Activated CD4-positive, alpha-beta T cell treated with anti-CD3 and anti-CD28 coated beads for 24 hours (primary cell): ENCODE measurements at regions not wholly inside any gene's neighbourhood (a gene's known extent, or its start where the extent isn't known, plus 50 kb on each side); places are given as distances from the start of the nearest gene placed in this dataset.
"Not testable (repeated sequence)": the region's sequence is repeated elsewhere in the genome, so short reads cannot be mapped to it uniquely, and the experiment has no call there.

ENCODE experiments used
- DNase-seq, 2 donors: peaks; one replicate each; pipeline ENCODE4 v3.0.0-alpha.2; 2020; ENCODE audit warnings: low read depth in 2 of 2

DNA sequence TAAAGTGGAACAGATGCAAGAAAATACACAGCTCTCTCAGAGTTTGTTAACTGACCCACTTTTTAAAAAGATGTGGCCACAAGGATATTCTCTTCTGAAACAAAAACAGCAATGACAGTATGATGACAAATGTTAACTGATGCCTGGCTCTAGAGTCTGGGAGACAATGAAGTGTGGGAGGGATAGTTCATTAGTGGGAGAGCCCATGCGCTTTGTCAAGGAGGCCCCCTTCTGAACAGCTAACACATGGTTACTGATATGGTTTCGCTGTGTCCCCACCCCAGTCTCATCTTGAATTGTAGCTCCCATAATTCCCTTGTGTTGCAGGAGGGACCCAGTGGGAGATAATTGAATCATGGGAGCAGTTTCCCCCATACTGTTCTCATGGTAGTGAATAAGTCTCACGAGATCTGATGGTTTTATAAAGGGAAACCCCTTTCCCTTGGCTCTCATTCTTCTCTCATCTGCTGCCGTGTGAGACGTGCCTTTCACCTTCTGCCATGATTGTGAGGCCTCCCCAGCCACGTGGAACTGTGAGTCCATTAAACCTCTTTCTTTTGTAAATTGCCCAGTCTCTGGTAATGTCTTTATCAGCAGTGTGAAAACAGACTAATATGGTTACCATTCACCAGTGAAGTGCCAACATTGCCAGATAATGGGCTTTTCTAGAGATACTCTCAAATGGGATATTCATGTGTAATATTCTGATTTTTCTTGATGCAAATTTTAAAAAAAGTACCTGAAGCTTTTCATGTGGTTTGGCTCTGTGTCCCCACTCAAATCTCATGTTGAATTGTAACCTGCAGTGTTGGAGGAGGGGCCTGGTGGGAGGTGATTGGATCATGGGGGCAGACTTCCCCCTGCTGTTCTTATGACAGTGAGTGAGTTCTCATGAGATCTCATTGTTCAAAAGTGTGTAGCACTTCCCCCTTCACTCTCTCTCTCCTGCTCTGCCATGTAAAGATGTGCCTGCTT is 435.8 kb downstream of the SHISA9 start:
- DNase-seq = not testable (repeated sequence)

DNA sequence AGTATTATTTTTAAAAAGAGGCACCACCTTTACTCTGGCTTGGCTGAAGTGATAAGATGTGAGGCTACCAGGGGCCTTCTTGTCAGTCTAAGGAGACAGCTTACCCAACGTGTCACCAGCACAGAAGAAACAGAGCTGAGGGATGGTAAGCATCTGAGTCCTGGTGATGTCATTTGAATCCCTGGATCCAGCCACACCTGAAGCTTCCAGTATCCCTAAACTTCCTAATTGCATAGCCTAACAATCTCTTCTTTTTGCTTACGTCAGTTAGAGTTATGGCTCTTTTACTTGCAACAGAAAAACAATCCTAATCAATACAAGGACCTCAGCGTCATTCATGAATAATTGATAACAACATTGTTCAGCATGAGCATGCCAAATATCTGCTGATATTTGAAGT is 436.6 kb downstream of the SHISA9 start:
- no peak for DNase-seq

DNA sequence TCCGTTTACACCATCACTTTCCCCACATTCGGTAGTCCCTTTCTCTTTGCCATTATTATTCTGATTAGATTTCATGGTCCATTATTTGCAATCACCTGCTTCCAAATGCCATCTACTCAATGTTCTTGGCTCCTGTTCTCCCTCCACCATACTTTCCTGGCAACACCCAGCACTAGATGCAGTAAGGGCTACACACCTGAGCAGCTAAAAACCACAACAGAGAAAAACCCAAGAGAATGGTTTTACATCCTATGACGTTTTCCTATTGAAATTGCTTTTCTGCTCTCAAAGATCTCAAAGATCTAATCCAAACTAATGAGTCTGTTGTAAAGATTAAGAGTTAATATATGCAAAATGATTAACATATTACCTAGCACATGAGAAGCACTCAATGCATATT is 441.3 kb downstream of the SHISA9 start:
- no peak for DNase-seq

- DNase-seq = no peak
Measured at GRCh38 chr16:13344001-13344400, 442.6 kb downstream of the SHISA9 start.

GRCh38 chr16:13348416-13348815 is 447.0 kb downstream of the SHISA9 start:
- DNase-seq = no peak

DNA sequence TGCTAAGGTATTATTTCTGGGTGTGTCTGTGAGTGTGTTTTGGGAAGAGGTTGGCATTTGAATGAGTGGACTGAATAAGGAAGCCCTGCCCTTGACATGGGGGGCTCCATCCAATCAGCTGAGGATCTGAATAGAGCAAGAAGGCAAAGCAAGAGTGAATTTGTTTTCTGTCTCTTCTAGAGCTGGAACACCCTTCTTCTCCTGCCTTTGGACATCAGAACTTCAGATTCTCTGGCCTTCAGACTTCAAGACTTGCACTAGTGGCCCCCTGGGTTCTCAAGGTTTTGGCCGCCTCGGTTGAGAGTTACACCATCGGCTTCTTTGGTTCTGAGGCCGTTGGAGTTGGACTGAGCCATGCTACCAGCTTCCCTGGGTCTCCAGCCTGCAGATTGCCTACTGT is 448.6 kb downstream of the SHISA9 start:
- DNase-seq = no peak

DNA sequence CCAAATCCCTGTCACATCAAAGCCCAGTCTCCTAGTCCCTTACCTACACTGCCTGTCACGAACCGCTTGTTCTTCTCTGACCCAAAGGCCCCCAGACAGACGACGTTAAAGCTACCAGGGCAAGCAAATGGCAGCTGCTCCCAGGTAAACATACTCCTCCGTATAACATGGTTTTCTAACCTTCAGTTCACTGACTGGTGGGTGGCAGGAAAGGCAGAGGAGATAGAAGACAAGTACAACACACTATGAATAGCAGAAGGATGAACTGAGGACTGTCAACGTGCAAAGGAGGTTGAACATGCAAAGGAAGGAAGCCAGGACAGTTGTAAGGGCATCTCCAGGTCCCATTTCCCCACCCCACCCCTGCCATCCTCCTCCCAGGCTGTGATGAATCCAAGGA is 449.8 kb downstream of the SHISA9 start:
- DNase-seq = no peak

DNA sequence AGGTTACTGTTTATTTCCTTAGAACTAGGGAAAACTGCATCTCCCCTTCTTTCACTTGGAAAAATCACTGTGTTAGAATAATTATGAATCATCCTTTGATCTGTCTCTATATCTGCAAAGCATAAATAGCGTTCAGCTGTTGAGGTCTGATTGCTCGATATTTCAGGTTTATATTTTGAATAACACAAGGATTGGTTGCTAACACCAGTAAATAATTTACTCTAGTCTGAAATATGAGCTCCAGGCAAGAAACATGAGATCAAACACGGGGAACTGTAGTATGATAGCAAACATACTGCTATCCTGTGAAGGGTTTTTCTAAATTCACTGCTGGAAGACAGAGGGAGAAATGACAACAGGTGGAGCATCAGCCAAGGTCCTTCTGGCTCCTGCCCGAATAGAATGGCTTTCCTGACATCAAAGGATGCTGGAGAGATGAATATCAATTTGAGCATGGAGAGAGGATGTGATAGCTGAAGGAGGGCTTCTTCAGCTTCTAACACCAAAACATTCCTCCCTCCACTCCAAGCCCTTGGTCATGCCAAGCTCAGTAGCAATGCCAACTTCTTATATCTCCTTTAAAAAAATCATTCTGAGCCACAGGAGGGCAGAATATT is 450.3 kb downstream of the SHISA9 start:
- no peak for DNase-seq

- DNase-seq = not testable (repeated sequence)
Measured at GRCh38 chr16:13352796-13353195, 451.4 kb downstream of the SHISA9 start.

GRCh38 chr16:13357842-13358241 is 456.4 kb downstream of the SHISA9 start:
- DNase-seq = not testable (repeated sequence)

DNA sequence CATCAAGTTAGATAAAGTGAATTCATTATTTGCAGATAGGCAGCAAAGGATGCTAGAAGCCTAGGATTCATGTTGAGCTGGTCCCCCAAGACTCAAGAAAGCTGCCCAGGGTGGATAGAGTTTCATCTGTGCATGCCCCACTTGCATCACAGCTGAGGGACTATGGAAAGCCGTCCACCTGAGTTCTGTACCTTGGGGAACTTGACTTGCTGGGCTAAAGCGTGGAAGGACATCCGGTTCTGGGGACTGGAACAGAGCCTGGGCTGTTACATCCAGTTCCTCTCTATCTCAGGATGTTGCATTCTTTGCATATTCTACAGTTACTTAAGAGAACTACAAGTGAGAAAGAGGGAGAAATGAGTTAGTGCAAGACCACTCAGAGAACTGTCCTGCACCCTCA is 458.4 kb downstream of the SHISA9 start:
- no peak for DNase-seq

DNA sequence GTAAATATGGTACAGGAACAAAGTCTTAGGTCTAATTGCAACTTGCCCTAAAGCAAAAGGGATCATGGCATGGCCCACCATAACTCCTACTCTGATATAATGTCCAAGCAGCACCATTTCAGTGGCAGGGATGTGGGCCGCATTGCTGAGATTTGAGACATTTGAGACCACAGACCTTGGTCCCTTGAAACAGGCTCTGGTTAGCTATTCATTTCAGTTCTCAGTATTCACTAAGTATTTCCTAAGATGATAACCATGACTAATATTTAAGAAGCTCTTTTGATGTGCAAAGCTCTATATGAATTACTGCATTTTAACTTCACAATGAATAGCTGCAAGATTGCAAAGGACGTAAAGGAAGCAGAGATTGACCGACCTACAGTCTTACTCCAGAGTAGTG is 471.0 kb downstream of the SHISA9 start:
- DNase-seq = no peak

DNA sequence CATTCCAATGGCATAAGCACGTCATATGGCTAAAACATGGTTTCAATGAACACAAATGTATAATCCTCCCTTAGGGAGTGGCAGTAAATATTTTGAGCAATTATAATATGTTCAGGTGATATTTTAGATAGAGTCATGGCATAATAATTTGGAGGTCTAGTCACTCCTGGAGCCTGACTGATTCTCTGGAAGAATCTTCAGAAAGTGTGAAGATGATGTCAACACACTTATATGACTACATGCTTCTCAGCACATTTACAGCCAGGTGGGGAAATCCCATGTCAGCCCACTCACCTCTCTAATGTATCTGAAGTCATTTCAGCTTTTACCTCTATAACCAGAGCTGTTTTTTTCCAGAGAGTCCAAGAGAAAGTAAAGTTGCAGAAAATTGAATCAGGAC is 474.8 kb downstream of the SHISA9 start:
- no peak for DNase-seq

- no peak for DNase-seq
Measured at GRCh38 chr16:13377143-13377542, 475.7 kb downstream of the SHISA9 start.

- no peak for DNase-seq
Measured at GRCh38 chr16:13378151-13378550, 476.8 kb downstream of the SHISA9 start.

DNA sequence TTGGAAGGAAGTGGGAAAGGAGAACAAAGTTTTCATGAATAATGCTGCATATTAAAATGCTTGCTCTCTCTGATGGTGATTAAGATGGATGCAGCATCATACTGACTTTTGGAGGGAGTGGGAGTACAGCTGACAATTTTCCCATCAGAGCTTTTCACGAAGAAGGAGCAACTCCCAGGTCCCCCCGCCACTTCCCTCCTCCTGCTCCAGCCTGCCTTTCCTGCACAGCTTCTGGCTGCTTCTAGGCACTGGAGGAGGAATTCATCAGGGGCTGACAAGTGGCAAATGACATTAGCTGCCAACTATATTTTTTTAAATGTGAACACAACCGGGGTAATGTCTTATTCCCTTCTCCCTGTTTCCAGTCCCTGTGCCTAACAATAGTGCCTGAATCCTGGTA is 477.9 kb downstream of the SHISA9 start:
- no peak for DNase-seq

DNA sequence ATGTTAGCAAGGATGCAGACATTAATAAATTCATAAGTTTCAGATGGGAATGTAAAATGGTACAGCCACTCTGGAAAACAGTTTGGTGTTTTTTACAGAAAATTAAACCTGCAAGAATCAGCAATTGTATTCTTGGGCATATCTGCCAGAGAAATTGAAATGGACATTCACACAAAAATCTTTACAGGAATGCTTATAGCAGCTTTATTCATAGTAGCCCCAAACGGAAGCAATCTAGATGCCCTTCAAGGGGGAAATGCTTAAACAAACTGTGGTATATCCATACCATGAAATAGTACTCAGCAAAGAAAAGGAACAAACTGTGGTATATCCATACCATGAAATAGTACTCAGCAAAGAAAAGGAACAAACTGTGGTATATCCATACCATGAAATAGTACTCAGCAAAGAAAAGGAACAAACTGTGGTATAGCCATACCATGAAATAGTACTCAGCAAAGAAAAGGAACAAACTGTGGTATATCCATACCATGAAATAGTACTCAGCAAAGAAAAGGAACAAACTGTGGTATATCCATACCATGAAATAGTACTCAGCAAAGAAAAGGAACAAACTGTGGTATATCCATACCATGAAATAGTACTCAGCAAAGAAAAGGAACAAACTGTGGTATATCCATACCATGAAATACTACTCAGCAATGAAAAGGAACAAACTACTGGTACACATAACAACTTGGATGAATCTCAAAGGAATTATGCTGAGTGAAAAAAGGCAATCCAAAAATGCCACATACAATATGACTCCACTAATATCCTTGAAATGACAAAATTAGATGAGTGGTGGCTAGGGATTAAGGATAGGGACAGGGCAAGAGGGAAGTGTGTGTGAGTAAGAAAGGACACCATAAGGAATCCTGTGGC is 484.0 kb downstream of the SHISA9 start:
- DNase-seq = not testable (repeated sequence)

DNA sequence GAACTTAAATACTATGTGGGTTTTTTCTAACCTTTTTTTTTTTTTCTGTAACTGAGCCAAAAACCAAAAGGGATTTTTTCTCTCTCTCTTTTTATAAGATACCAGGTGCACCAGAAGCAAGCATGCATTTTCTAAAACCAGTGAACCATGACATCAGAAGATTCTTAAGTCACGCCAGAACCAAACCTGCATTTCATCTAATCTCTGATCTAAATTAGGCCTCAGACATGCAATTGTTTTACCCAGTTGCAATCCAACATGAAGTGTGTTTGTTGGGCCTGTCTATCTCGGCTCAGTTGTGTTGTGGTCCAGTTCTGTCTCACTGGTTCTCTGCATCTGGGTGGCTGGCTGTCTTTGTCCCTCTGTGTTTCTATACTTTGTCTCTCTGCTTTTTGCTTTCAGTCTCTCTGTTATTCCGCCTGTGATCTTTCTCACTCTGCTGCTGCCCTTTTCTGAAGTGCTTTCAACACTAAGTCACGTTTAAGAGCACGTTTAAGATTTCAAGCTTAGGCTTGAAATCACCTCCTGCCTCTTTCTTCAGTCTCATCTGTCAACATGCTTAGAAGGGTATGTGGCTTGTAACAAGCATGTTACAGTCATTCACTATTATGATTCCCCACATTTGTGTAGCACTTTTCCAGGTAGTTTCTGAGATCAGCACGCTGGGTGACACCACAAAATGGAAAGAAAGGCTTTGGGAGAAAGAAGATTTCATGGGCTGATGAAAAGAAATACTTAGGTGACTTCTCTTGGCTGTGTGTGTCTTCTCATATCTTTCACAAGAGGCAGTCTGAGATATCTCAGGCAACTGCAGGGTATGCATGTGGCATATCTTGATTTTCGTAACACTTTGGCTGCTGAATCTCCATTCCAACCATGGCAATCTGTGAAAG is 488.9 kb downstream of the SHISA9 start:
- no peak for DNase-seq

DNA sequence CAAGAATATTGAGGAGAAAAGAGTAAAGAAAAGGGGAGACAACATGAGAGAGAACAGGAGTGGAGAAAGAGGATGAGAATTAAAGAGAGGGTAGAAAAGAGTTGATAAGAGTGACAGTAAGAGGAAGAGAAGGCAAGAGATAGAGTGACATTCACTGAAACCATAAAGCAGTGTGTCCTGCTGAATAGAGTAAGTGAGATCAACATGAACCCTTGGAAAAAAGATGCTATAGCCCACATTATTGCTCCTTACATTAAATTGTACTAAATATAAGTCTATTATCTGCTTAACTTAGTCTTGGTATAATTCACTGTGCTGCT is 489.5 kb downstream of the SHISA9 start:
- no peak for DNase-seq

DNA sequence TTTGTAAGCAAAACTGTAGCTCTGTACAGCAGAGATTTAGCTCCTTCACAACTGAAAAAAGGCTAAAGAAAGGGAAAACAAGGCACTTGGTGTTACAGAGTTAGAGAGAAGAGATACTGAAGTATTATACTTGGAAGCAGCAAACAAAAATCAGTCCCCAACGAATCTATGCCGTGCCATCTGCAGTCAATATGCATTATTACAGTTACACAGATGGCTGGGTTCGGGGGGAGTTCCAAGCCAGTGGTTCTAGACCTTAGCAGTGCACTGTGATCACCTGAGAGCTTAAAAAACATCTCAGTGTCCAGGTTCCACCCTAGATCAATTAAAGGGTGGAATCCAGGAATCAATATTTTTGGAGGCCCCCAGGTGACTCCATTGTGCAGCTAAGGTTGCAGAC is 489.9 kb downstream of the SHISA9 start:
- DNase-seq = no peak

GRCh38 chr16:13392341-13392740 is 490.9 kb downstream of the SHISA9 start:
- no peak for DNase-seq
